Activated naive CD4-positive, alpha-beta T cell treated with Interleukin-2 at 50 U/mL for 16 hours (primary cell): ENCODE measurements at regions not wholly inside any gene's neighbourhood (a gene's known extent, or its start where the extent isn't known, plus 50 kb on each side); places are given as distances from the start of the nearest gene placed in this dataset.

Experiments used
- DNase-seq: peaks from one replicate; pipeline ENCODE4 v3.0.0-alpha.2; 2020

- no peak for DNase-seq
Measured at GRCh38 chr2:19746611-19747309, 155.0 kb downstream of the TTC32 start.

- DNase-seq = no peak
Measured at GRCh38 chr2:19746137-19746600, 155.6 kb downstream of the TTC32 start.

- DNase-seq = no peak
Measured at GRCh38 chr2:19745318-19746136, 156.3 kb downstream of the TTC32 start.

- no peak for DNase-seq
Measured at GRCh38 chr2:19744456-19745199, 157.2 kb downstream of the TTC32 start.

- no peak for DNase-seq
Measured at GRCh38 chr2:19743641-19744040, 158.1 kb downstream of the TTC32 start.

- DNase-seq = no peak
Measured at GRCh38 chr2:19742872-19743271, 158.9 kb downstream of the TTC32 start.

- no peak for DNase-seq
Measured at GRCh38 chr2:19739256-19739655, 162.5 kb downstream of the TTC32 start.

GRCh38 chr2:19738707-19739106 is 163.1 kb downstream of the TTC32 start:
- no peak for DNase-seq

GRCh38 chr2:19736191-19736831 is 165.5 kb downstream of the TTC32 start:
- DNase-seq = no peak

- no peak for DNase-seq
Measured at GRCh38 chr2:19733951-19734425, 167.8 kb downstream of the TTC32 start.

GRCh38 chr2:19733390-19733789 is 168.4 kb downstream of the TTC32 start:
- no peak for DNase-seq

- no peak for DNase-seq
Measured at GRCh38 chr2:19732255-19732654, 169.5 kb downstream of the TTC32 start.

GRCh38 chr2:19731515-19731914 is 170.3 kb downstream of the TTC32 start:
- no peak for DNase-seq

- DNase-seq = no peak
Measured at GRCh38 chr2:19731037-19731436, 170.7 kb downstream of the TTC32 start.

GRCh38 chr2:19728125-19728524 is 173.7 kb downstream of the TTC32 start:
- DNase-seq = no peak

GRCh38 chr2:19725392-19725791 is 176.4 kb downstream of the TTC32 start:
- no peak for DNase-seq

- no peak for DNase-seq
Measured at GRCh38 chr2:19723021-19723420, 178.8 kb downstream of the TTC32 start.

GRCh38 chr2:19722531-19722971 is 179.2 kb downstream of the TTC32 start:
- no peak for DNase-seq

GRCh38 chr2:19720306-19720705 is 181.5 kb downstream of the TTC32 start:
- DNase-seq = no peak

- no peak for DNase-seq
Measured at GRCh38 chr2:19719540-19719939, 182.2 kb downstream of the TTC32 start.

GRCh38 chr2:19717446-19717845 is 184.3 kb downstream of the TTC32 start:
- DNase-seq = no peak

- DNase-seq = no peak
Measured at GRCh38 chr2:19714926-19715325, 186.9 kb downstream of the TTC32 start.

- DNase-seq = no peak
Measured at GRCh38 chr2:19712850-19713249, 188.9 kb downstream of the TTC32 start.
